Suprapubic skin (tissue), 4 donors: ENCODE measurements at regions not wholly inside any gene's neighbourhood (a gene's known extent, or its start where the extent isn't known, plus 50 kb on each side); places are given as distances from the start of the nearest gene placed in this dataset.
"Not testable (repeated sequence)": the region's sequence is repeated elsewhere in the genome, so short reads cannot be mapped to it uniquely, and the experiment has no call there.

Experiments
- DNase-seq, 2 donors: peaks; one replicate each; pipeline ENCODE4 v3.0.0-alpha.2; 2019; ENCODE audit warnings: low spot score in 2 of 2
- H3K27ac ChIP-seq: fragments of 200-600 bp; sonication (generic); one replicate; pipeline ENCODE4 v1.5.1; 2019
- H3K27me3 ChIP-seq: fragments of 200-600 bp; sonication (generic); one replicate; pipeline ENCODE4 v1.5.1; 2019
- H3K36me3 ChIP-seq: fragments of 200-600 bp; sonication (generic); one replicate; pipeline ENCODE4 v1.5.1; 2019
- H3K4me1 ChIP-seq: fragments of 200-600 bp; sonication (generic); one replicate; pipeline ENCODE4 v1.5.1; 2019
- H3K4me3 ChIP-seq: fragments of 200-600 bp; sonication (generic); one replicate; pipeline ENCODE4 v1.5.1; 2019; ENCODE audit warnings: mild to moderate bottlenecking
- H3K9me3 ChIP-seq: fragments of 200-600 bp; sonication (generic); one replicate; pipeline ENCODE4 v1.5.1; 2019
- EP300 ChIP-seq: sonication (generic); formaldehyde crosslinking; IDR thresholded peaks from one replicate; pipeline ENCODE4 v1.6.1; 2017; ENCODE audit warnings: antibody characterized with exemption
- POLR2A ChIP-seq, 2 donors: fragments of 450-650 bp; IDR thresholded peaks; one replicate each; pipeline ENCODE4 v1.6.1; 2017; ENCODE audit warnings: antibody characterized with exemption in 2 of 2, mild to moderate bottlenecking in 2 of 2, moderate library complexity in 2 of 2
- POLR2AphosphoS5 ChIP-seq, 3 donors: sonication (generic); formaldehyde crosslinking; IDR thresholded peaks; one replicate each; pipeline ENCODE4 v1.6.1; 2017; ENCODE audit warnings: antibody characterized with exemption in 3 of 3
- WGBS: methylation state at CpG from one replicate; pipeline ENCODE4 v1.1.5; 2018; 5-methylcytosine and 5-hydroxymethylcytosine counted together
- TF ChIP-seq, protein P1 (sequence below), 2 donors: fragments of 200-600 bp in 1 of 2; fragments of 450-650 bp in 1 of 2; sonication (generic) in 1 of 2; IDR thresholded peaks; one replicate each; pipeline ENCODE4 v1.5.1; 2016 to 2019; ENCODE audit warnings: antibody characterized with exemption in 2 of 2, mild to moderate bottlenecking in 1 of 2, moderate library complexity in 1 of 2

DNA sequence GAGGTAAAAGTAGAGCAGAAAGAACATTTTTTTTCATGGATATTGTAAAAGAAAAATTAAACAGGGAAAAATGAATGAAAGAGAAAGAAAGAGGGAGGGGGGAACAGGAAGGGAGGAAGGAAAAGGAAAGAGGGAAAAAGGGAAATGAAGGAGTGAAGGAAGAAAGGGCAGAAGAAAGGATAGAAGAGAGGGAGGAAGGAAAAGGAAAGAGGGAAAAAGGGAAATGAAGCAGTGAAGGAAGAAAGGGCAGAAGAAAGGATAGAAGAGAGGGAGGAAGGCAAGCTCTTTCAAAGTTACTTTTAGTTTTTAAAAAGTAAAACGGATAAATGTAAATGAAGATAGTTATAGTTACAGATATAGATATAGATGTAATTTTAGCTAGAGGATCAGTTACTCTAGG lies 1676.7 kb downstream of the MRPL39 start:
- WGBS: 86% methylated on average over 1 of the region's 1 CpG
- H3K27ac ChIP-seq: no peak overlapping the region
- H3K4me1 ChIP-seq: no peaks in the 10 kb centered on the region
- DNase-seq: no peak
- no peak overlapping the region for H3K4me3 ChIP-seq
- H3K27me3 ChIP-seq: no peaks in the 10 kb centered on the region
- H3K36me3 ChIP-seq: no peaks in the 10 kb centered on the region
- no peak for TF ChIP-seq POLR2A (IDR thresholded peaks at IDR 0.05)
- TF ChIP-seq, protein P1, sequence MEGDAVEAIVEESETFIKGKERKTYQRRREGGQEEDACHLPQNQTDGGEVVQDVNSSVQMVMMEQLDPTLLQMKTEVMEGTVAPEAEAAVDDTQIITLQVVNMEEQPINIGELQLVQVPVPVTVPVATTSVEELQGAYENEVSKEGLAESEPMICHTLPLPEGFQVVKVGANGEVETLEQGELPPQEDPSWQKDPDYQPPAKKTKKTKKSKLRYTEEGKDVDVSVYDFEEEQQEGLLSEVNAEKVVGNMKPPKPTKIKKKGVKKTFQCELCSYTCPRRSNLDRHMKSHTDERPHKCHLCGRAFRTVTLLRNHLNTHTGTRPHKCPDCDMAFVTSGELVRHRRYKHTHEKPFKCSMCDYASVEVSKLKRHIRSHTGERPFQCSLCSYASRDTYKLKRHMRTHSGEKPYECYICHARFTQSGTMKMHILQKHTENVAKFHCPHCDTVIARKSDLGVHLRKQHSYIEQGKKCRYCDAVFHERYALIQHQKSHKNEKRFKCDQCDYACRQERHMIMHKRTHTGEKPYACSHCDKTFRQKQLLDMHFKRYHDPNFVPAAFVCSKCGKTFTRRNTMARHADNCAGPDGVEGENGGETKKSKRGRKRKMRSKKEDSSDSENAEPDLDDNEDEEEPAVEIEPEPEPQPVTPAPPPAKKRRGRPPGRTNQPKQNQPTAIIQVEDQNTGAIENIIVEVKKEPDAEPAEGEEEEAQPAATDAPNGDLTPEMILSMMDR (IDR thresholded peaks at IDR 0.05): no peak
- TF ChIP-seq EP300: no peak
- TF ChIP-seq POLR2AphosphoS5 (IDR thresholded peaks at IDR 0.05): no peak
- H3K9me3 ChIP-seq: no peaks in the 10 kb centered on the region

DNA sequence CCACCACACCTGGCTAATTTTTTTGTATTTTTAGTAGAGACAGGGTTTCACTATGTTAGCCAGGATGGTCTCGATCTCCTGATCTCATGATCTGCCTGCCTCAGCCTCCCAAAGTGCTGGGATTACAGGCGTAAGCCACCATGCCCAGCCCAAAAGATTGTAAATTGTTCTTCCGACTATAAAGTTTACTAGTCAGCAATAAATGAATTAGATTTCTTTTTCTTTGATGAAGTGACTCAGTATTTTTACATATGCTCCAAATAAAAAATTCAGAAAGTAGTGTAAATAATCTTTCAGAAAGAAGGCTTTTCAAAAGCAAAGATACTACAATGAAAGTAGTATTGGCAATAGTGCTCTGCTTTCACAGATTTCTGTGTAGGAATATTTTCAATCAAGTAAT lies 1680.9 kb downstream of the MRPL39 start:
- H3K27me3 ChIP-seq, H3K36me3 ChIP-seq, H3K4me3 ChIP-seq, H3K27ac ChIP-seq, H3K4me1 ChIP-seq, H3K9me3 ChIP-seq, DNase-seq: not testable (repeated sequence)
- WGBS: 86% methylated on average over 3 of the region's 3 CpGs

DNA sequence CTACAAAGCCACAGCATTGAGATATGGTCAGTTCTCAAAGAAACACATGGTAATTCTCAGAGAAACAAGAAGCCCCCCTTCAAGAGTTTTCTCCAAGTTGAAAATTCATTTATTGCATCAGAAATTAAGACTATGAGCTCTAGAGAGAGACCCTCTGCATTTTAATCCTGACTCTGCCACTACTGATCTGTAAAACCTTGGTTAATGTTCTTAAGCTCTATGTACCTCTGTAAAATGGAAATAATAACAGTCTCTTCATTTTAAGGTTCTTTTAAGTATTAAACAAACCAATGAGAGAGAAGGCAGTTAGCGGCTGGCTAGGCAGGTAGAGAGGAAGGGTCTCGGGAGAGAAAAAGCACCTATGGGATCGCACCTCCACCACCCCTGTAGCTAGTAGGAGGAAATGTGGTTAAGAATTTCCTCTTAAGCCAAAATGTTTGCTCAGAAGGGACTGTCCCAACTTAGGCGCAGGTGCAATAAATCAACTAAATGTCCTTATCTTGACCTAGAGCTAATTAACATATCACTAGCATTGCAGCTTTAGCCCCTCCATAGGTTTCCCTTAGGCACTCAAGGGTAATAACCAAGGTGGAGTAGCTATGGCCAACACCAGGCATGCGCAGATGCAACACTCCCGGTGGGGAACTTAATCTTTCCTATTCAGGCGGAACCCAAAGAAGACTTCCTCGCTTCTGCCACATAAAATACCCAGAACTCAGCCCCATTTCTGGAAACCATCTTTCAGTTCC lies 1685.4 kb downstream of the MRPL39 start:
- Histone ChIP-seq H3K27me3 (no peaks in the 10 kb centered on the region), H3K9me3 (no peaks in the 10 kb centered on the region), H3K27ac (no peak overlapping the region), H3K4me1 (no peaks in the 10 kb centered on the region), H3K4me3 (no peak overlapping the region), H3K36me3 (no peaks in the 10 kb centered on the region)
- DNase-seq: no peak
- 73% methylated on average over 8 of the region's 8 CpGs for WGBS
- TF ChIP-seq POLR2A (IDR thresholded peaks at IDR 0.05): no peak

DNA sequence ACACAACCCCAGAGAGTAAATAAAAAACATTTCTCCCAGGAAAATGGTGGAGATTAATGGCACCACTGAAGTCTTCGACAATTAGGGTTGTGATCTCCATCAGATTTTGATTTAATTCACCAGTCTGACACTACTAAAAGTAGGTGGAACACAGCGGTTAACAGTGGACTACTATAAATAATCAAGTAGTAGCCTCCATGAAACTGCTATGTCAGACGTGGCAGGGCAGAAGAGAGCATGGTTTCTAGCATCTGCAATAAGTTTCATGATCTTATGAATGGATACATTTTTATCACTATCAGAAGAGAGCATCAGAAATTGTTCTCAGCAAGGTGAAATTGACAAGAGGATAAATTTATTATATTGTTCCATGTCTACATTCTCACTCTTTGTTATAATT lies 1706.6 kb downstream of the MRPL39 start:
- TF ChIP-seq, protein P1 (IDR thresholded peaks at IDR 0.05): no peak
- TF ChIP-seq POLR2AphosphoS5 (IDR thresholded peaks at IDR 0.05) (no peak), POLR2A (IDR thresholded peaks at IDR 0.05) (no peak), EP300 (no peak)
- Histone ChIP-seq H3K27ac (no peak overlapping the region), H3K36me3 (no peaks in the 10 kb centered on the region), H3K27me3 (no peaks in the 10 kb centered on the region), H3K4me1 (no peaks in the 10 kb centered on the region), H3K4me3 (no peak overlapping the region), H3K9me3 (no peaks in the 10 kb centered on the region)
- DNase-seq: no peak
- 80% methylated on average over 3 of the region's 3 CpGs for WGBS

DNA sequence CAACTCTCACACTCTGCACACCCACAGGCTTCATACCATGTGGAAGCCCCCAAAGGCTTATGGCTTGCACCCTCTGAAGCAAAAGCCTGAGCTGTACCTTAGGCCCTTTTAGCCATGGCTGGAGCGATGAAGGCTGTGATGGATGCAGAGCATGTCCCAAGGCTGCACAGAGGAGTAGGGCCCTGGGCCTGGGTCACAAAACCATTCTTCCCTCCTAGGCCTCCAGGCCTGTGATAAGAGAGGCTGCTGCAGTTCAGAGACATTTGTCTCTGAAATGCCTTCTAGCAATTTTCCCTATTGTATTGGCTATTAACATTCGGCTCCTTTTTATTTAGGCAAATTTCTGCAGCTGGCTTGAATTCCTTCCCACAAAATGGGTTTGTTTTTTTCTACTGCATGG lies 1707.7 kb downstream of the MRPL39 start:
- TF ChIP-seq POLR2AphosphoS5 (IDR thresholded peaks at IDR 0.05): no peak
- TF ChIP-seq EP300: no peak
- TF ChIP-seq POLR2A (IDR thresholded peaks at IDR 0.05): no peak
- TF ChIP-seq, protein P1 (IDR thresholded peaks at IDR 0.05): no peak
- Histone ChIP-seq H3K4me3 (no peak overlapping the region), H3K4me1 (no peaks in the 10 kb centered on the region), H3K9me3 (no peaks in the 10 kb centered on the region), H3K27ac (no peak overlapping the region), H3K27me3 (no peaks in the 10 kb centered on the region), H3K36me3 (no peaks in the 10 kb centered on the region)
- WGBS: 89% methylated on average over 2 of the region's 2 CpGs
- DNase-seq: no peak

DNA sequence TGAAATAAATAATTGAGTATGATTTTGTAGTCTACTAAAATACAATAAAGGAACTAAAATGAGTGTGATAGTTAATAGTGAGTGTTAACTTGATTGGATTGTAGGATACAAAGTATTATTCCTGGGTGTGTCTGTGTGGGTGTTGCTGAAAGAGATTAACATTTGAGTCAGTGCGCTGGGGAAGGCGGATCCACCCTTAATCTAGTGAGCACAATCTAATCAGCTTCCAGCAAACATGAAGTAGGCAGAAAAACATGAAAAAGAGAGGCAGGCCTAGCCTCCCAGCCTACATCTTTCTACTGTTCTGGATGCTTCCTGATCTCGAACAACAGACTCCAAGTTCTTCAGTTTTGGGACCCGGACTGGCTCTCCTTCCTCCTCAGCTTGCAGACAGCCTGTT lies 1716.6 kb downstream of the MRPL39 start:
- DNase-seq: no peak
- Histone ChIP-seq H3K27me3 (no peaks in the 10 kb centered on the region), H3K4me1 (no peaks in the 10 kb centered on the region), H3K9me3 (no peaks in the 10 kb centered on the region), H3K27ac (no peak overlapping the region), H3K4me3 (no peak overlapping the region), H3K36me3 (no peaks in the 10 kb centered on the region)
- WGBS: 64% methylated on average over 4 of the region's 4 CpGs
- TF ChIP-seq POLR2A (IDR thresholded peaks at IDR 0.05): no peak

DNA sequence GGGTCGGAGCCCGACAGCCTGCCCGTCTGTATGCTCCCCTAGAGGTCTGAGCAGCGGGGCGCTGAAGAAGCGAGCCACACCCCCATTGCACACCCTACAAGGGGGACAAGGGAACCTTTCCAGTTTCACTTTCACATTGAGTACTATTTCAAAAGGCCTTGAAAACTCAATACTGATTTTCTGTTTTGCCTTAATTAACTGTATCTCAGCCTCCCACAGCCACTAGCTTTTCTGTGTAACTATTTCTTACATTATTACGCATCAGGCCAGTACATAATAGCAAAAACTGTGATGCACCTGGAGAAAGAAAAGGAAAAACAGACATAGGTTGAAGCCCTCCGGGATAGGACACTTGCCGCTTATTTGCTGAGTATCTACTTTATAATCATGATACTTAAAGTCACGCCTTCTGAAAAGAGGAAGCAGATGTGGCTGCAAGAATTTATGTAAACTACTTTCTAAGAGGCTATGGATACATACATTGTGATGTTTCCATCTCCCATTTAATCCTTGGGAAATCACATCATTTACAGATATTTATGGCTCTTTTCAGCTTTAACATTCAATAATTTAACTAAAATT lies 1719.5 kb downstream of the MRPL39 start:
- WGBS: 83% methylated on average over 10 of the region's 10 CpGs
- H3K27me3 ChIP-seq: no peaks in the 10 kb centered on the region

More for the DNA sequence above, 1719.5 kb downstream of the MRPL39 start:
- Histone ChIP-seq H3K4me1 (no peaks in the 10 kb centered on the region), H3K36me3 (no peaks in the 10 kb centered on the region), H3K27ac (no peak overlapping the region), H3K4me3 (no peak overlapping the region), H3K9me3 (no peaks in the 10 kb centered on the region)
- no peak for DNase-seq
- TF ChIP-seq, protein P1 (IDR thresholded peaks at IDR 0.05): no peak
- TF ChIP-seq EP300: no peak
